GM21619 (cell line): ENCODE measurements at regions not wholly inside any gene's neighbourhood (a gene's known extent, or its start where the extent isn't known, plus 50 kb on each side); places are given as distances from the start of the nearest gene placed in this dataset.

ENCODE experiments used
- ATAC-seq: cut with Tn5 transposase; IDR thresholded peaks from one replicate; pipeline ENCODE4 v1.9.1; 2021; ENCODE audit not compliant: unreplicated experiment

- ATAC-seq = no peak
These were observed 1857.4 kb downstream of the NCAM2 start for GRCh38 chr21:22855581-22855980.

- no peak for ATAC-seq
These were observed 1873.5 kb downstream of the NCAM2 start for GRCh38 chr21:22871692-22872091.

GRCh38 chr21:22880573-22880972, 1882.4 kb downstream of the NCAM2 start:
- ATAC-seq = no peak

- ATAC-seq = no peak
These were observed 1882.9 kb downstream of the NCAM2 start for GRCh38 chr21:22881131-22881530.

GRCh38 chr21:22885079-22885478, 1886.9 kb downstream of the NCAM2 start:
- ATAC-seq = no peak

- no peak for ATAC-seq
These were observed 1887.4 kb downstream of the NCAM2 start for GRCh38 chr21:22885614-22886013.

- no peak for ATAC-seq
These were observed 1891.2 kb downstream of the NCAM2 start for GRCh38 chr21:22889445-22889844.

- no peak for ATAC-seq
These were observed 1892.4 kb downstream of the NCAM2 start for GRCh38 chr21:22890656-22891055.

GRCh38 chr21:22892028-22892427, 1893.8 kb downstream of the NCAM2 start:
- ATAC-seq = no peak

- no peak for ATAC-seq
These were observed 1894.5 kb downstream of the NCAM2 start for GRCh38 chr21:22892740-22893139.

- ATAC-seq = no peak
These were observed 1899.9 kb downstream of the NCAM2 start for GRCh38 chr21:22898051-22898665.

- ATAC-seq = no peak
These were observed 1902.3 kb downstream of the NCAM2 start for GRCh38 chr21:22900490-22900889.

- ATAC-seq = no peak
These were observed 1905.6 kb downstream of the NCAM2 start for GRCh38 chr21:22903851-22904250.

- no peak for ATAC-seq
These were observed 1906.2 kb downstream of the NCAM2 start for GRCh38 chr21:22904385-22904784.

- ATAC-seq = no peak
These were observed 1926.8 kb downstream of the NCAM2 start for GRCh38 chr21:22925032-22925431.

GRCh38 chr21:22927469-22927868, 1929.3 kb downstream of the NCAM2 start:
- no peak for ATAC-seq

- ATAC-seq = no peak
These were observed 1943.7 kb downstream of the NCAM2 start for GRCh38 chr21:22941779-22942490.

GRCh38 chr21:22955559-22955958, 1957.3 kb downstream of the NCAM2 start:
- ATAC-seq = no peak

- ATAC-seq = no peak
These were observed 1963.0 kb downstream of the NCAM2 start for GRCh38 chr21:22961258-22961657.

GRCh38 chr21:22965455-22966135, 1967.4 kb downstream of the NCAM2 start:
- ATAC-seq = no peak

- ATAC-seq = no peak
These were observed 1983.6 kb downstream of the NCAM2 start for GRCh38 chr21:22981819-22982218.

GRCh38 chr21:22993144-22993543, 1994.9 kb downstream of the NCAM2 start:
- ATAC-seq = no peak
